Sigmoid colon (tissue), 6 donors: ENCODE measurements at regions not wholly inside any gene's neighbourhood (a gene's known extent, or its start where the extent isn't known, plus 50 kb on each side); places are given as distances from the start of the nearest gene placed in this dataset.

Experiments
- DNase-seq: peaks from one replicate; pipeline ENCODE4 v3.0.0-alpha.2; 2019
- H3K27ac ChIP-seq, 4 donors: fragments of 200-600 bp; sonication (generic); one replicate each; pipeline ENCODE4 v1.5.1; 2016 to 2019; ENCODE audit warnings: mild to moderate bottlenecking in 1 of 4
- H3K27me3 ChIP-seq, 3 donors: fragments of 200-600 bp; sonication (generic); one replicate each; pipeline ENCODE4 v1.5.1; 2019; ENCODE audit warnings: mild to moderate bottlenecking in 1 of 3
- H3K36me3 ChIP-seq, 4 donors: fragments of 200-600 bp; sonication (generic); one replicate each; pipeline ENCODE4 v1.5.1; 2016 to 2019
- H3K4me1 ChIP-seq, 4 donors: fragments of 200-600 bp; sonication (generic); one replicate each; pipeline ENCODE4 v1.5.1; 2017 to 2019
- H3K4me3 ChIP-seq, 4 donors: fragments of 200-600 bp; sonication (generic); one replicate each; pipeline ENCODE4 v1.5.1; 2017 to 2019; ENCODE audit warnings: mild to moderate bottlenecking in 2 of 4, moderate library complexity in 1 of 4
- H3K9me3 ChIP-seq, 4 donors: fragments of 200-600 bp in 3 of 4; sonication (generic) in 3 of 4; one replicate each; pipeline versions ENCODE4 v1.5.1 to v1.6.1; 2013 to 2019
- EP300 ChIP-seq, 4 donors: sonication (generic); formaldehyde crosslinking; IDR thresholded peaks; one replicate each; pipeline ENCODE4 v1.6.1; 2017; ENCODE audit warnings: antibody characterized with exemption in 4 of 4
- POLR2A ChIP-seq, 2 donors: fragments of 450-650 bp; IDR thresholded peaks; one replicate each; pipeline ENCODE4 v1.6.1; 2016; ENCODE audit warnings: antibody characterized with exemption in 2 of 2, mild to moderate bottlenecking in 2 of 2, moderate library complexity in 2 of 2
- POLR2AphosphoS5 ChIP-seq, 4 donors: sonication (generic); formaldehyde crosslinking; IDR thresholded peaks; one replicate each; pipeline ENCODE4 v1.6.1; 2017; ENCODE audit warnings: antibody characterized with exemption in 4 of 4
- WGBS, 2 donors: extraction: QIAGEN DNeasy Blood & Tissue Kit; methylation state at CpG; one replicate each; pipeline ENCODE4 v1.1.7; 2013; 5-methylcytosine and 5-hydroxymethylcytosine counted together
- intact Hi-C: fragments of 100-400 bp; cut with DNase I; formaldehyde crosslinking; loops from one replicate; pipeline ENCODE4 v1.15.1; 2023
- TF ChIP-seq, protein P1 (sequence below), 4 experiments: fragments of 450-650 bp in 3 of 4; fragments of 200-600 bp in 1 of 4; IDR thresholded peaks; one replicate each; pipeline ENCODE4 v1.5.1; 2016 to 2019; ENCODE audit warnings: antibody characterized with exemption in 4 of 4, mild to moderate bottlenecking in 3 of 4, moderate library complexity in 2 of 4
- donor health status: healthy with polysubstance abuse.
- donor health status: healthy.

- peak; percentile 36 for DNase-seq
- Histone ChIP-seq H3K36me3 (no peaks in the 10 kb centered on the region), H3K4me3 (no peak overlapping the region), H3K27ac (no peak overlapping the region), H3K27me3 (peaks cover 0 to 10% (median 5%) of the 10 kb centered on the region in 3 donors), H3K4me1 (peaks cover 0 to 19% (median 17%) of the 10 kb centered on the region in 4 donors), H3K9me3 (no peaks in the 10 kb centered on the region)
- 86 to 89% methylated on average over 4 of the region's 4 CpGs for WGBS, 2 donors
- no peak for TF ChIP-seq POLR2AphosphoS5 (IDR thresholded peaks at IDR 0.05)
- TF ChIP-seq POLR2A (IDR thresholded peaks at IDR 0.05) = no peak
- TF ChIP-seq, protein P1, sequence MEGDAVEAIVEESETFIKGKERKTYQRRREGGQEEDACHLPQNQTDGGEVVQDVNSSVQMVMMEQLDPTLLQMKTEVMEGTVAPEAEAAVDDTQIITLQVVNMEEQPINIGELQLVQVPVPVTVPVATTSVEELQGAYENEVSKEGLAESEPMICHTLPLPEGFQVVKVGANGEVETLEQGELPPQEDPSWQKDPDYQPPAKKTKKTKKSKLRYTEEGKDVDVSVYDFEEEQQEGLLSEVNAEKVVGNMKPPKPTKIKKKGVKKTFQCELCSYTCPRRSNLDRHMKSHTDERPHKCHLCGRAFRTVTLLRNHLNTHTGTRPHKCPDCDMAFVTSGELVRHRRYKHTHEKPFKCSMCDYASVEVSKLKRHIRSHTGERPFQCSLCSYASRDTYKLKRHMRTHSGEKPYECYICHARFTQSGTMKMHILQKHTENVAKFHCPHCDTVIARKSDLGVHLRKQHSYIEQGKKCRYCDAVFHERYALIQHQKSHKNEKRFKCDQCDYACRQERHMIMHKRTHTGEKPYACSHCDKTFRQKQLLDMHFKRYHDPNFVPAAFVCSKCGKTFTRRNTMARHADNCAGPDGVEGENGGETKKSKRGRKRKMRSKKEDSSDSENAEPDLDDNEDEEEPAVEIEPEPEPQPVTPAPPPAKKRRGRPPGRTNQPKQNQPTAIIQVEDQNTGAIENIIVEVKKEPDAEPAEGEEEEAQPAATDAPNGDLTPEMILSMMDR (IDR thresholded peaks at IDR 0.05) = no peak
- no peak for TF ChIP-seq EP300 (IDR thresholded peaks at IDR 0.05)
- intact Hi-C loops = no loop called here
Measured at GRCh38 chr3:127136706-127137105, 56.2 kb upstream of the PRR23E start.

GRCh38 chr3:127137113-127137512 lies 55.8 kb upstream of the PRR23E start:
- Histone ChIP-seq H3K36me3 (no peaks in the 10 kb centered on the region), H3K4me3 (no peak overlapping the region), H3K27me3 (peaks cover 0 to 7% (median 1%) of the 10 kb centered on the region in 3 donors), H3K27ac (no peak overlapping the region), H3K4me1 (peaks cover 0 to 19% (median 17%) of the 10 kb centered on the region in 4 donors), H3K9me3 (no peaks in the 10 kb centered on the region)
- 78 to 80% methylated on average over 8 of the region's 8 CpGs for WGBS, 2 donors
- intact Hi-C loops = no loop called here
- TF ChIP-seq POLR2AphosphoS5 (IDR thresholded peaks at IDR 0.05) (no peak), EP300 (IDR thresholded peaks at IDR 0.05) (no peak), POLR2A (IDR thresholded peaks at IDR 0.05) (no peak)
- TF ChIP-seq, protein P1 (IDR thresholded peaks at IDR 0.05) = no peak
- no peak for DNase-seq

DNA sequence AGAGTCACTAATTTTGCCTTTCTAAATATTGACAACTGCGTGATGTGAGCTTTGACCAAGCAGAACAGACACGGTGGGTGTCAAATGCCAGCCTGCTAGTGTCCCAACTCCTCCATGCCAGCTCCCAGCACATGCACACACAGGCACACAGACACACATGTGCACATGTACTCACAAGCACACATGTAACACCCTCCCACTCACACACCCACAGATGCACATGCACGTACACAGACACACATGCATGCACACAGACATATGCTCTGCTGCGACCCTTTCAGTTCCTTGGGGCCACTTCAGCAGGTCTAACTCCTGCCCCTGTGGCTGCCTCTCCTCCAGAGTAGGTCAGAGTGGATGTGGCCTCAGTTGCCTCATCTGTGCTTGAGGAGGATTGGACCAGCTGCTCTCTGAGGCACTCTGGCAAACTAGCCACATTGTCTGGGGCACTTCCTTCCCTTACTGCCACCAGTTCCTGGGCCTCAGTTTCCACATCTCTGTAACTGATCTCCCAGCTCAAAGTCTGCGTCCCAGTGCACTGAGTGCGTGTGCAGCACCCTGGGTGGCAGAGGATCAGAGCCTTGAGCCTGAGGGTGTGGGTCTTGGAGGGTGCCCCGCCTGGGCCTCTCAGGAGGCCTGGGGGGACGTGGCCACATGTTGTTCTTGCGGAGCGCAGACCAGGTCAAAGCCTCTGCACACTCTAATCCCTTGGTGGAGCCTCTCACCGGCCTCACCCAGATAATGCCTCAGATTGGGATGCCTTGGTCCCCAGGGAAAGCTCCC lies 55.0 kb upstream of the PRR23E start:
- WGBS, 2 donors = 64 to 87% methylated on average over 11 of the region's 11 CpGs
- intact Hi-C loops = no loop called here
- peak; percentile 49 for DNase-seq
- H3K27me3 ChIP-seq = peaks cover 0 to 4% (median 0%) of the 10 kb centered on the region in 3 donors
- no peaks in the 10 kb centered on the region for H3K36me3 ChIP-seq
- no peak overlapping the region for H3K4me3 ChIP-seq
- TF ChIP-seq EP300 (IDR thresholded peaks at IDR 0.05) (no peak), POLR2AphosphoS5 (IDR thresholded peaks at IDR 0.05) (no peak), POLR2A (IDR thresholded peaks at IDR 0.05) (no peak)
- TF ChIP-seq, protein P1 (IDR thresholded peaks at IDR 0.05) = no peak
- H3K9me3 ChIP-seq = no peaks in the 10 kb centered on the region
- no peak overlapping the region for H3K27ac ChIP-seq
- H3K4me1 ChIP-seq = peaks cover 0 to 19% (median 17%) of the 10 kb centered on the region in 4 donors

GRCh38 chr3:127139601-127140500 lies 53.1 kb upstream of the PRR23E start:
- no peak overlapping the region for H3K4me3 ChIP-seq
- peak; percentile 35 for DNase-seq
- no peaks in the 10 kb centered on the region for H3K9me3 ChIP-seq
- H3K27ac ChIP-seq = no peak overlapping the region
- H3K36me3 ChIP-seq = no peaks in the 10 kb centered on the region
- no peaks in the 10 kb centered on the region for H3K27me3 ChIP-seq
- H3K4me1 ChIP-seq = peaks cover 0 to 12% (median 11%) of the 10 kb centered on the region in 4 donors
- TF ChIP-seq EP300 (IDR thresholded peaks at IDR 0.05) (no peak), POLR2AphosphoS5 (IDR thresholded peaks at IDR 0.05) (no peak), POLR2A (IDR thresholded peaks at IDR 0.05) (no peak)
- TF ChIP-seq, protein P1 (IDR thresholded peaks at IDR 0.05) = no peak
- 85 to 89% methylated on average over 17 of the region's 17 CpGs for whole genome bisulfite sequencing, 2 donors
- intact Hi-C loops = no loop called here
